Hepatic stellate cell (primary cell): ENCODE measurements at regions not wholly inside any gene's neighbourhood (a gene's known extent, or its start where the extent isn't known, plus 50 kb on each side); places are given as distances from the start of the nearest gene placed in this dataset.

ENCODE experiments used
- DNase-seq: peaks from one replicate; pipeline ENCODE4 v3.0.0; 2011; ENCODE audit warnings: low spot score

- no peak for DNase-seq
These were observed 339.1 kb downstream of the FGF9 start for GRCh38 chr13:22009937-22010336.

- no peak for DNase-seq
These were observed 341.8 kb downstream of the FGF9 start for GRCh38 chr13:22012686-22013085.

GRCh38 chr13:22014469-22014868, 343.6 kb downstream of the FGF9 start:
- DNase-seq: no peak

- DNase-seq: no peak
These were observed 346.4 kb downstream of the FGF9 start for GRCh38 chr13:22017226-22017625.

GRCh38 chr13:22018076-22018835, 347.4 kb downstream of the FGF9 start:
- no peak for DNase-seq

GRCh38 chr13:22018836-22019210, 347.9 kb downstream of the FGF9 start:
- DNase-seq: no peak

DNA sequence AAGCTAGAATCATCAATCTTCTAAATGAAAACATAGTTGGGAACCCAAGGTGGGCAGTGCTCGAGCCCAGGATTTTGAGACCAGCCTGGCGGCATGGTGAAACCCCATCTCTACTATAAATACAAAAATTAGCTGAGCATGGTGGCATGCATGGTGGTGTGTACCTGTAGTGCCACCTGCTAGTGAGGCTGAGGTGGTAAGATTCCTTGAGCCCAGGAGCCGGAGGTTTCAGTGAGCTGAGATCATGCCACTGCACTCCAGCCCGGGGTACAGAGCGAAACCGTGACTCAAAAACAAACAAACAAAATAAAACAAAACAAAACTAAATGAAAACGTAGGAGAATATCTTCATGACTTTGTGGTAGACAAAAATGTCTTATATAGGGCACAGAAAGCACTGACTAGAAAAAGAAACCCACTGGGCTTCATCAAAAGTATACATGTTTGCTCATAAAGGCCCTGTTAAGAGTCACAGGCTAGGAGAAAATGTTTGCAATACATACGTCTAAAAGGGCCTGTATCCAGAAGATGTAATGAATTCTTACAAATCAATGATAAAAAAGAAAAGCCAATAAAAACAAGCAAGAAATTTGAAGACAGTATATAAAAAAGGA, 353.6 kb downstream of the FGF9 start:
- no peak for DNase-seq

DNA sequence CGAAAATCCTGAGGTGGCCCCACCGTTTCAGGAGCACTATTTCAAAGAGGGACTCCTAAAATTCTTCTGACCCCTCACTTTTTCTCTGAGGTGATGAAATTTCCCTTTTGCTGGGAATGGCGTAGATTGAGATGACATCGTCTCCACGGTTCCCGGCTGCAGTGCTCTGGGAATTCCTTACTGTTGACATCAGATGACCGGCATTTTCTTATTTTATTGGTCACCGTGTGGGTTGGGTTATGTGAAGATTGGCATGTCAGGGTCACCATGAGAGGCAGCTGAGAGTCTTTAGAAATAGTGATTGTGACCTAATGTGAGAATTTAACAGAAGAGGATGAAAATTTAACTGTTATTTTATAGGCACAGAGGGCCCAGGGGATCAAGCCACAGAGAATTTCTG, 356.7 kb downstream of the FGF9 start:
- no peak for DNase-seq

- DNase-seq: no peak
These were observed 358.0 kb downstream of the FGF9 start for GRCh38 chr13:22028831-22029230.

GRCh38 chr13:22030321-22030720, 359.4 kb downstream of the FGF9 start:
- no peak for DNase-seq

DNA sequence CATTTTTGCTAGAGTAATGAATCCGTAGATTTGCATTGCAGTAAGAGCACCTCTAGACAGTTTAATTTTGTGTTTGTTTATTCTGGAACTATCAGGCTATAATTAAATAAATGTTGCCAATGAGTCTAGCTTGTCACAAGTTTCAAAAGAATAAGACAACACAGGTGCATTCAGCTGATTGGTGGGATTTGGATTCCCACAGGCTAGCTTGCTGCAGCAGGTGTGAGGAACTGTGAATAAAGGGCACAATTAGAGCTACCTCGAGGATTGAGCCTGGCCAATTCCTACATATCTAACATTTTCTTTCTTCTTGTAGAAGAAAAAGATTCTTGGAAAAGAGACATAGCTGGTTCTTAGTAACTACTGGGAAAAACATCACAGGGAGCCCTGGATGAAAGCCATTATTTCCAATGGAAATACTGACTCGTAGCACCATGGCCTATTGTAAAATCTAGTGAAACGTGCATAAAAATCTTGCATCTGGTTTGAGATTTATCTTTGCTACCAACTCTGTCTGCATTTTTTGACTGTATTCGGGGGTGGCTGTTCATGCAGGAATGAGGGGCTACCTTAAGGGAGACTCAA, 360.9 kb downstream of the FGF9 start:
- DNase-seq: no peak

DNA sequence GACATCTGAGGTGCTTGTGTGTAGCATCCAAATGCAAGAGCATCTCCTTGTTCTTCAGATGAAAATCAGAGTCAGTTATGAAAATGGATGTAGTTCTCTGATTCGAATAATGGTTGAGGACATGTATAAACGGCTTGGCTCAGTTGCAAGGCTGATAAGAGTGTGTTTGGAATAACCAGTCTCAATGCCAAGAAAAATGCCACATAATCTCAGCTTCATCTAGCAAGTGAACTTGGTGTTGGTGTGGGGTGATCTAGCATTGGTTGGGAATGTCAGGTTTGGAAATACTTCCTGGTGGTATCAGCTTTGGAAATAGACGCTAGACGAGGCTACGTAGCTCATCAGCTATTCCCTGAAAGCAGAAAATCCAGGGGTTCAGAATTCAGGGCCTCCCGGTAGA, 362.0 kb downstream of the FGF9 start:
- DNase-seq: no peak

GRCh38 chr13:22039961-22040360, 369.1 kb downstream of the FGF9 start:
- DNase-seq: no peak

GRCh38 chr13:22040810-22041364, 370.0 kb downstream of the FGF9 start:
- DNase-seq: no peak

- DNase-seq: no peak
These were observed 370.9 kb downstream of the FGF9 start for GRCh38 chr13:22041741-22042140.

- no peak for DNase-seq
These were observed 376.4 kb downstream of the FGF9 start for GRCh38 chr13:22047082-22047784.

DNA sequence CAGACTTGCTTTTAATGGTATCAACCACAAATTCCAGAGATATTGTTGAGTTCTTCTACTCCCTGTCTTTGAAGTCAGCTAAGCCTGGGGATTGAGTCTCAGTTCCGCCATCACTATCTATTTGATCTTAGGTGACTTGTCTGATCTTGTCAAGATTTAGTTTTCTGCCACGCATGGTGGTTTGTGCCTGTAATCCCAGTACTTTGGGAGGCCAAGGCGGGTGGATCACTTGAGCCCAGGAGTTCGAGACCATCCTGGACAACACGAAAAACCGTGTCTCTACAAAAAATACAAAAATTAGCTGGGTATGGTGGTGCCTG, 376.9 kb downstream of the FGF9 start:
- DNase-seq: no peak

- no peak for DNase-seq
These were observed 378.5 kb downstream of the FGF9 start for GRCh38 chr13:22049384-22049783.

GRCh38 chr13:22050951-22051563, 380.2 kb downstream of the FGF9 start:
- no peak for DNase-seq

- no peak for DNase-seq
These were observed 382.2 kb downstream of the FGF9 start for GRCh38 chr13:22053053-22053452.

- DNase-seq: no peak
These were observed 384.4 kb downstream of the FGF9 start for GRCh38 chr13:22055259-22055658.

GRCh38 chr13:22060187-22060586, 389.3 kb downstream of the FGF9 start:
- no peak for DNase-seq
